ENCODE measurements at regions not wholly inside any gene's neighbourhood (a gene's known extent, or its start where the extent isn't known, plus 50 kb on each side); places are given as distances from the start of the nearest gene placed in this dataset.
"Not testable (repeated sequence)": the region's sequence is repeated elsewhere in the genome, so short reads cannot be mapped to it uniquely, and the experiment has no call there.

DNA sequence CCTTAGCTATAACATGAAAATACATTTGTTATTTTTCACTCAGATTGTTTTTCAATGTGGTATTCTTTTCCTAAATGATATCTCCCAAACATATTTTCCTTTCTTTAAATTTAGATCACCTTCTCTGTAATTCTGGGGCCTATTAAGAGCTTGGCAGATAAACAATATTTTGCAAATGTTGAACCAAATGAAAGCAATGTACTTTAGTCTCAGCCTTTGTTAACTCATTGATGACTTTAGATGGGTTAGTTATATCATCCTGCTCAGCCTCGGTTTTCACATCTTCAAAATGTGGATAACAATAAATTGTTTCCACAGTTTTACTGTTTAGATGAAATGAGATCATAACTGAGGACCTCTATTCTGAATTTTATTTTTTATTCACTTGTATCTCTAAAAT is 1205.2 kb downstream of the SUCLG1 start:
- H3K27me3 Mint-ChIP-seq, result no peaks in the 10 kb centered on the region
- H3K27ac ChIP-seq (ENCODE audit: low read depth, low read length), result no peak overlapping the region
- no peaks in the 10 kb centered on the region for H3K4me1 Mint-ChIP-seq
- DNase-seq (no peak), ATAC-seq (no peak)
- no peaks in the 10 kb centered on the region for H3K36me3 Mint-ChIP-seq
- H3K27ac Mint-ChIP-seq, result no peak overlapping the region
- H3K36me3 ChIP-seq (ENCODE audit: control insufficient read depth in 2 of 3, insufficient read depth in 3 of 3, low read length in 3 of 3), result no peaks in the 10 kb centered on the region
- CTCF ChIA-PET, result no interaction called here
- H3K4me1 ChIP-seq (ENCODE audit: control insufficient read depth in 2 of 2, insufficient read depth in 2 of 2, low read length in 2 of 2), result no peaks in the 10 kb centered on the region
- H3K4me3 ChIP-seq (ENCODE audit: low read length), result no peak overlapping the region
- no peak overlapping the region for H3K4me3 Mint-ChIP-seq
- no peaks in the 10 kb centered on the region for H3K9me3 ChIP-seq (ENCODE audit: control insufficient read depth in 2 of 3, low read length in 3 of 3)
- intact Hi-C loops (cut with micrococcal nuclease), result no loop called here
- peaks cover 0 to 12% (median 4%) of the 10 kb centered on the region in 11 donors for H3K9me3 Mint-ChIP-seq
- POLR2A ChIA-PET, result no interaction called here
- H3K27me3 ChIP-seq (ENCODE audit: control insufficient read depth in 2 of 2, insufficient read depth in 2 of 2, low read length in 2 of 2), result no peaks in the 10 kb centered on the region

DNA sequence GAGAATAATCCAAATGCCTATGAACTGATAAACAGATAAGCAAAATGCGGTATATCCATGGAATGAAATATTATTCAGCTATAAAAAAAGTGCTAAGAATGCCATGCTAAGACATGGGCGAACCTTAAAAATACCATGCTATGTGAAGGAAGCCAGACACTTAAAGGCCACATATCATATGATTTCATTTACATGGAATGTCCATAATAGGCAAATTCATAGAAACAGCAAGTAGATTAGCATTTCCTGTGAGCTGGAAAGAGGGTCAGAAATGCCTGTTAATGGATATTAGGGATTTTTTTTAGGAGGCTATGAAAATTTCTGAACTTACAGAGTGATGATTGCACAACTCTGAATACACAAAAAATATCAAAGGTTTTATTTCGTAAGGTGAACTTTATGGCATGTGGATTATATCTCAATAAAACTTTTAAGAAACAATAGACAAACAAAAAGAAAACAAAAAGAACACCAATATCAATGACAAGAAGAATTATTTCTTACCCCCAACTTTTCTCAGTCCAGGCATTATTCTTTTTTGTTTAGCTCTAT is 1207.7 kb downstream of the SUCLG1 start:
- ATAC-seq (no peak), DNase-seq (no peak)
- Mint-ChIP-seq H3K4me1 (no peaks in the 10 kb centered on the region), H3K4me3 (no peak overlapping the region), H3K36me3 (no peaks in the 10 kb centered on the region), H3K27ac (no peak overlapping the region), H3K27me3 (no peaks in the 10 kb centered on the region), H3K9me3 (peaks cover 0 to 25% (median 7%) of the 10 kb centered on the region in 11 donors)
- Histone ChIP-seq H3K27ac (ENCODE audit: low read depth, low read length) (no peak overlapping the region), H3K4me1 (ENCODE audit: control insufficient read depth in 2 of 2, insufficient read depth in 2 of 2, low read length in 2 of 2) (no peaks in the 10 kb centered on the region), H3K9me3 (ENCODE audit: control insufficient read depth in 2 of 3, low read length in 3 of 3) (no peaks in the 10 kb centered on the region), H3K4me3 (ENCODE audit: low read length) (no peak overlapping the region), H3K36me3 (ENCODE audit: control insufficient read depth in 2 of 3, insufficient read depth in 3 of 3, low read length in 3 of 3) (no peaks in the 10 kb centered on the region), H3K27me3 (ENCODE audit: control insufficient read depth in 2 of 2, insufficient read depth in 2 of 2, low read length in 2 of 2) (no peaks in the 10 kb centered on the region)
- POLR2A ChIA-PET, result no interaction called here
- CTCF ChIA-PET, result no interaction called here
- intact Hi-C loops (cut with micrococcal nuclease), result no loop called here

DNA sequence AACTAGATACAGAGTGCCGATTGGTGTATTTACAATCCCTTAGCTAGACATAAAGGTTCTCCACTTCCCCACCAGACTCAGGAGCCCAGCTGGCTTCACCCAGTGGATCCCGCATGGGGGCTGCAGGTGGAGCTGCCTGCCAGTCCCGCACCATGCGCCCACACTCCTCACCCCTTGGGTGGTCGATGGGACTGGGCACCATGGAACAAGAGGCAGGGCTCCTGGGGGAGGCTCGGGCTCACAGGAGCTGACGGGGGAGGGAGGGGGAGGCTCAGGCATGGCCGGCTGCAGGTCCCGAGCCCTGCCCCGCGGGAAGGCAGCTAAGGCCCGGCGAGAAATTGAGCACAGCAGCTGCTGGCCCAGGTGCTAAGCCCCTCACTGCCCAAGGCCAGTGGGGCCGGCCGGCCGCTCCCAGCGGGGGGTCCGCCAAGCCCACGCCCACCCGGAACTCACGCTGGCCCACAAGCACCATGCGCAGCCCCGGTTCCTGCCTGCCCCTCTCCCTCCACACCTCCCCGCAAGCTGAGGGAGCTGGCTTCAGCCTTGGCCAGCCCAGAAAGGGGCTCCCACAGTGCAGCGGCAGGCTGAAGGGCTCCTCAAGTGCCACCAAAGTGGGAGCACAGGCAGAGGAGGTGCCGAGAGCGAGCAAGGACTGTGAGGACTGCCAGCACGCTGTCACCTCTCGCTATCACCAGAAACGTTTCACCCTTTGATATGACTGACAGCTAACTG is 1213.1 kb downstream of the SUCLG1 start:
- H3K4me3 Mint-ChIP-seq; H3K36me3 ChIP-seq (ENCODE audit: control insufficient read depth in 2 of 3, insufficient read depth in 3 of 3, low read length in 3 of 3); H3K27me3 ChIP-seq (ENCODE audit: control insufficient read depth in 2 of 2, insufficient read depth in 2 of 2, low read length in 2 of 2); H3K27me3 Mint-ChIP-seq; CTCF ChIA-PET; H3K4me3 ChIP-seq (ENCODE audit: low read length); H3K4me1 ChIP-seq (ENCODE audit: control insufficient read depth in 2 of 2, insufficient read depth in 2 of 2, low read length in 2 of 2); intact Hi-C loops (cut with micrococcal nuclease); H3K27ac Mint-ChIP-seq; POLR2A ChIA-PET; H3K27ac ChIP-seq (ENCODE audit: low read depth, low read length); DNase-seq; H3K36me3 Mint-ChIP-seq; H3K9me3 ChIP-seq (ENCODE audit: control insufficient read depth in 2 of 3, low read length in 3 of 3); ATAC-seq; H3K4me1 Mint-ChIP-seq: not testable (repeated sequence)
- H3K9me3 Mint-ChIP-seq, result peaks cover 0 to 29% (median 12%) of the 10 kb centered on the region in 11 donors

DNA sequence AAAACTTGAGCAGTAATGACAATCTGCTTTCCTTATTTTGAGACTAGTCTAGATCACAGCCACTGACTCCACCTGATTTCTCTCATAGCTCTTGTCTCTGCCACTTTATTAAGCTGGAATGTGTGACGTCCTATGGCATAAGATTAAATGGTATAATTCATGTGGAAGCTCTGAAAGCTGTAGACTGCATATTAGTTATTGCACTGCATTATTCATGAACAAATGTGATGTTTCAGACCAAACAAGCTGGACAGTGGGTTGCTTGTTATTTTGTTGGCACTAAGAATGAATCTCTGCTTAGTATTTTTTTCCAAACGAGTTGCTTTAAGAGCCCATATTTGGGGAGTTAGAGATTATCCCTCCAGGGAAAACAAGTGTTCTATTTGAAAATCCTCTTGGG is 1218.5 kb downstream of the SUCLG1 start:
- DNase-seq (no peak), ATAC-seq (no peak)
- H3K4me1 ChIP-seq (ENCODE audit: control insufficient read depth in 2 of 2, insufficient read depth in 2 of 2, low read length in 2 of 2), result no peaks in the 10 kb centered on the region
- no peaks in the 10 kb centered on the region for H3K27me3 ChIP-seq (ENCODE audit: control insufficient read depth in 2 of 2, insufficient read depth in 2 of 2, low read length in 2 of 2)
- Mint-ChIP-seq H3K36me3 (no peaks in the 10 kb centered on the region), H3K27ac (no peak overlapping the region), H3K4me3 (no peak overlapping the region), H3K4me1 (no peaks in the 10 kb centered on the region), H3K9me3 (peaks cover 0 to 9% (median 4%) of the 10 kb centered on the region in 11 donors), H3K27me3 (no peaks in the 10 kb centered on the region)
- H3K27ac ChIP-seq (ENCODE audit: low read depth, low read length), result no peak overlapping the region
- H3K4me3 ChIP-seq (ENCODE audit: low read length), result no peak overlapping the region
- H3K9me3 ChIP-seq (ENCODE audit: control insufficient read depth in 2 of 3, low read length in 3 of 3), result no peaks in the 10 kb centered on the region
- no peaks in the 10 kb centered on the region for H3K36me3 ChIP-seq (ENCODE audit: control insufficient read depth in 2 of 3, insufficient read depth in 3 of 3, low read length in 3 of 3)
- ChIA-PET CTCF (no interaction called here), POLR2A (no interaction called here)
- intact Hi-C loops (cut with micrococcal nuclease), result no loop called here

DNA sequence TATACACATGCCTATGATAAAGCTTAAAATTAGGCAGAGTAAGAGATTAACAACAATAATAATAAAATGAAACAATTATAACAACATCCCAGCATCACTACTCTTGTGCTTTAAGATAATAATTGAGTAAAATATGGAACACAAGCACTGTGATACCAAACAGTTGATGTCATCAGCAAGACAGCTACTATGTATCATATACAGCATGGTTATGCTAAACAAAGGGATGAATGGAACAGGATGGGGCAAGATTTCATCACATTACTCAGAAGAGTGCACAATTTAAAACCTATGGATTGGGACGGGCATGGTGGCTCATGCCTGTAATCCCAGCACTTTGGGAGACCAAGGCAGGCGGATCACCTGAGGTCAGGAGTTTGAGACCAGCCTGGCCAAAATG is 1221.0 kb downstream of the SUCLG1 start:
- DNase-seq (no peak), ATAC-seq (no peak)
- intact Hi-C loops (cut with micrococcal nuclease), result no loop called here
- H3K27ac ChIP-seq (ENCODE audit: low read depth, low read length), result no peak overlapping the region
- no peaks in the 10 kb centered on the region for H3K27me3 Mint-ChIP-seq
- no peaks in the 10 kb centered on the region for H3K36me3 ChIP-seq (ENCODE audit: control insufficient read depth in 2 of 3, insufficient read depth in 3 of 3, low read length in 3 of 3)
- no peaks in the 10 kb centered on the region for H3K9me3 ChIP-seq (ENCODE audit: control insufficient read depth in 2 of 3, low read length in 3 of 3)
- H3K9me3 Mint-ChIP-seq, result peaks cover 0 to 10% (median 4%) of the 10 kb centered on the region in 11 donors
- POLR2A ChIA-PET, result no interaction called here
- H3K4me3 Mint-ChIP-seq, result no peak overlapping the region
- CTCF ChIA-PET, result no interaction called here
- H3K27ac Mint-ChIP-seq, result no peak overlapping the region
- no peak overlapping the region for H3K4me3 ChIP-seq (ENCODE audit: low read length)
- H3K4me1 Mint-ChIP-seq, result no peaks in the 10 kb centered on the region
- H3K36me3 Mint-ChIP-seq, result no peaks in the 10 kb centered on the region
- H3K4me1 ChIP-seq (ENCODE audit: control insufficient read depth in 2 of 2, insufficient read depth in 2 of 2, low read length in 2 of 2), result no peaks in the 10 kb centered on the region
- H3K27me3 ChIP-seq (ENCODE audit: control insufficient read depth in 2 of 2, insufficient read depth in 2 of 2, low read length in 2 of 2), result no peaks in the 10 kb centered on the region

- Histone ChIP-seq H3K4me3 (ENCODE audit: low read length) (no peak overlapping the region), H3K36me3 (ENCODE audit: control insufficient read depth in 2 of 3, insufficient read depth in 3 of 3, low read length in 3 of 3) (no peaks in the 10 kb centered on the region), H3K9me3 (ENCODE audit: control insufficient read depth in 2 of 3, low read length in 3 of 3) (no peaks in the 10 kb centered on the region), H3K4me1 (ENCODE audit: control insufficient read depth in 2 of 2, insufficient read depth in 2 of 2, low read length in 2 of 2) (no peaks in the 10 kb centered on the region), H3K27ac (ENCODE audit: low read depth, low read length) (no peak overlapping the region), H3K27me3 (ENCODE audit: control insufficient read depth in 2 of 2, insufficient read depth in 2 of 2, low read length in 2 of 2) (no peaks in the 10 kb centered on the region)
- Mint-ChIP-seq H3K27me3 (no peaks in the 10 kb centered on the region), H3K36me3 (no peaks in the 10 kb centered on the region), H3K27ac (no peak overlapping the region), H3K4me1 (no peaks in the 10 kb centered on the region), H3K4me3 (no peak overlapping the region), H3K9me3 (peaks cover 0 to 14% (median 3%) of the 10 kb centered on the region in 11 donors)
- ATAC-seq (no peak), DNase-seq (no peak)
- ChIA-PET CTCF (no interaction called here), POLR2A (no interaction called here)
- intact Hi-C loops (cut with micrococcal nuclease), result no loop called here
Measured at GRCh38 chr2:83234246-83234645, 1224.8 kb downstream of the SUCLG1 start.

GRCh38 chr2:83233781-83234180 is 1225.3 kb downstream of the SUCLG1 start:
- H3K36me3 ChIP-seq (ENCODE audit: control insufficient read depth in 2 of 3, insufficient read depth in 3 of 3, low read length in 3 of 3), result no peaks in the 10 kb centered on the region
- Mint-ChIP-seq H3K27me3 (no peaks in the 10 kb centered on the region), H3K4me3 (no peak overlapping the region), H3K27ac (no peak overlapping the region), H3K9me3 (peaks cover 0 to 14% (median 3%) of the 10 kb centered on the region in 11 donors), H3K36me3 (no peaks in the 10 kb centered on the region), H3K4me1 (no peaks in the 10 kb centered on the region)
- CTCF ChIA-PET, result no interaction called here
- POLR2A ChIA-PET, result no interaction called here
- DNase-seq, result no peak
- no peaks in the 10 kb centered on the region for H3K9me3 ChIP-seq (ENCODE audit: control insufficient read depth in 2 of 3, low read length in 3 of 3)
- ATAC-seq, result no peak
- intact Hi-C loops (cut with micrococcal nuclease), result no loop called here
- H3K4me1 ChIP-seq (ENCODE audit: control insufficient read depth in 2 of 2, insufficient read depth in 2 of 2, low read length in 2 of 2), result no peaks in the 10 kb centered on the region
- H3K27ac ChIP-seq (ENCODE audit: low read depth, low read length), result no peak overlapping the region
- no peak overlapping the region for H3K4me3 ChIP-seq (ENCODE audit: low read length)
- H3K27me3 ChIP-seq (ENCODE audit: control insufficient read depth in 2 of 2, insufficient read depth in 2 of 2, low read length in 2 of 2), result no peaks in the 10 kb centered on the region
